WTC11 (cell line): ENCODE measurements at regions not wholly inside any gene's neighbourhood (a gene's known extent, or its start where the extent isn't known, plus 50 kb on each side); places are given as distances from the start of the nearest gene placed in this dataset.

Source experiments
- ATAC-seq: fragments of 200-7000 bp; cut with Tn5 transposase; 2 replicates; pipeline ENCODE4 v1.10.0; 2021; ENCODE audit warnings: mild to moderate bottlenecking, moderate library complexity
- CTCF ChIA-PET: fragments of 300-600 bp; sonication (Branson Sonifier 250); formaldehyde crosslinking; loops from one replicate; lab custom pipeline; 2021; ENCODE audit warnings: antibody characterized with exemption; lab: Charles Lee
- POLR2A ChIA-PET: fragments of 350-600 bp; sonication (Branson Sonifier 250); formaldehyde crosslinking; loops from one replicate; lab custom pipeline; 2021; ENCODE audit warnings: antibody characterized with exemption; lab: Charles Lee
- DNase-seq: peaks from one replicate; pipeline ENCODE4 v3.0.0; 2021; ENCODE audit warnings: low spot score
- H3K27ac Mint-ChIP-seq: 2 replicates; pipeline ENCODE4 v1.8.0; 2021; ENCODE audit warnings: mixed read lengths
- H3K27me3 Mint-ChIP-seq: 2 replicates; pipeline ENCODE4 v1.8.0; 2021; ENCODE audit warnings: low read depth, mild to moderate bottlenecking, moderate library complexity, mixed read lengths
- H3K36me3 Mint-ChIP-seq: 2 replicates; pipeline ENCODE4 v1.8.0; 2021; ENCODE audit warnings: mixed read lengths
- H3K4me1 Mint-ChIP-seq: 2 replicates; pipeline ENCODE4 v1.8.0; 2022; ENCODE audit warnings: mixed read lengths
- H3K4me3 Mint-ChIP-seq: 2 replicates; pipeline ENCODE4 v1.8.0; 2021; ENCODE audit warnings: mild to moderate bottlenecking, moderate library complexity, mixed read lengths
- H3K9me3 Mint-ChIP-seq: 2 replicates; pipeline ENCODE4 v1.8.0; 2021; ENCODE audit warnings: mixed read lengths
- CBFB ChIP-seq: sonication (generic); formaldehyde crosslinking; IDR thresholded peaks from 2 replicates; pipeline ENCODE4 v1.8.1; 2022; ENCODE audit warnings: mild to moderate bottlenecking, low read depth, missing genetic modification reagents
- CDX4 ChIP-seq: fragments of 250-450 bp; sonication (Bioruptor Pico); IDR thresholded peaks from 2 replicates; pipeline ENCODE4 v1.9.0; 2021; ENCODE audit warnings: moderate library complexity, mild to moderate bottlenecking, inconsistent platforms, borderline replicate concordance
- E2F5 ChIP-seq: sonication (generic); formaldehyde crosslinking; IDR thresholded peaks from 2 replicates; pipeline ENCODE4 v1.8.1; 2022; ENCODE audit warnings: mild to moderate bottlenecking, moderate library complexity, missing genetic modification reagents
- EMX1 ChIP-seq: fragments of 250-450 bp; sonication (Bioruptor Pico); IDR thresholded peaks from 2 replicates; pipeline ENCODE4 v1.8.0; 2021; ENCODE audit warnings: mild to moderate bottlenecking
- ETV6 ChIP-seq: sonication (generic); formaldehyde crosslinking; IDR thresholded peaks from 2 replicates; pipeline ENCODE4 v1.8.1; 2022; ENCODE audit warnings: mild to moderate bottlenecking, missing genetic modification reagents
- FOXJ3 ChIP-seq: sonication (generic); formaldehyde crosslinking; IDR thresholded peaks from 2 replicates; pipeline ENCODE4 v1.9.0; 2021; ENCODE audit warnings: missing genetic modification reagents, mild to moderate bottlenecking, borderline replicate concordance
- GABPB1 ChIP-seq: sonication (generic); formaldehyde crosslinking; IDR thresholded peaks from 2 replicates; pipeline ENCODE4 v1.8.1; 2023; ENCODE audit warnings: mild to moderate bottlenecking, missing genetic modification reagents
- IRF2 ChIP-seq: sonication (generic); formaldehyde crosslinking; IDR thresholded peaks from 2 replicates; pipeline ENCODE4 v1.8.0; 2022; ENCODE audit warnings: low read depth, missing genetic modification reagents, borderline replicate concordance
- JAZF1 ChIP-seq: fragments of 250-450 bp; sonication (Bioruptor Pico); IDR thresholded peaks from 2 replicates; pipeline ENCODE4 v1.9.0; 2021; ENCODE audit warnings: moderate library complexity, mild to moderate bottlenecking, inconsistent platforms
- NR3C1 ChIP-seq: sonication (generic); formaldehyde crosslinking; conservative IDR thresholded peaks from 2 replicates; pipeline ENCODE4 v1.8.1; 2023; ENCODE audit warnings: low read depth, mild to moderate bottlenecking, missing genetic modification reagents
- OVOL2 ChIP-seq: fragments of 250-450 bp; sonication (Bioruptor Pico); IDR thresholded peaks from 2 replicates; pipeline ENCODE4 v1.9.0; 2021; ENCODE audit warnings: mild to moderate bottlenecking, borderline replicate concordance
- PRRX2 ChIP-seq: fragments of 250-450 bp; sonication (Bioruptor Pico); IDR thresholded peaks from 2 replicates; pipeline ENCODE4 v1.8.0; 2021; ENCODE audit warnings: mild to moderate bottlenecking
- RORB ChIP-seq: fragments of 250-450 bp; sonication (Bioruptor Pico); IDR thresholded peaks from 2 replicates; pipeline ENCODE4 v1.9.0; 2021; ENCODE audit warnings: mild to moderate bottlenecking
- TEAD4 ChIP-seq: sonication (generic); formaldehyde crosslinking; IDR thresholded peaks from 2 replicates; pipeline ENCODE4 v1.8.0; 2022; ENCODE audit warnings: mild to moderate bottlenecking, missing genetic modification reagents
- ZNF232 ChIP-seq: sonication (generic); formaldehyde crosslinking; IDR thresholded peaks from 2 replicates; pipeline ENCODE4 v1.8.0; 2022; ENCODE audit warnings: mild to moderate bottlenecking, missing genetic modification reagents
- ZNF263 ChIP-seq: sonication (generic); formaldehyde crosslinking; IDR thresholded peaks from 2 replicates; pipeline ENCODE4 v1.8.1; 2022; ENCODE audit warnings: low read depth, mild to moderate bottlenecking, moderate library complexity, missing genetic modification reagents
- ZNF281 ChIP-seq: sonication (generic); formaldehyde crosslinking; IDR thresholded peaks from 2 replicates; pipeline ENCODE4 v1.8.0; 2023; ENCODE audit warnings: mild to moderate bottlenecking, missing genetic modification reagents
- ZNF317 ChIP-seq: sonication (generic); formaldehyde crosslinking; IDR thresholded peaks from 2 replicates; pipeline ENCODE4 v1.8.1; 2023; ENCODE audit warnings: low read depth, mild to moderate bottlenecking, moderate library complexity, missing genetic modification reagents, borderline replicate concordance
- ZNF416 ChIP-seq: fragments of 250-450 bp; sonication (Bioruptor Pico); IDR thresholded peaks from 2 replicates; pipeline ENCODE4 v1.9.0; 2021; ENCODE audit warnings: mild to moderate bottlenecking, inconsistent platforms
- TF ChIP-seq, protein P1 (sequence below): sonication (generic); formaldehyde crosslinking; conservative IDR thresholded peaks from 2 replicates; pipeline ENCODE4 v1.8.1; 2023; ENCODE audit warnings: mild to moderate bottlenecking, low read depth, missing genetic modification reagents, moderate library complexity
- TF ChIP-seq, protein P2 (sequence below): sonication (generic); formaldehyde crosslinking; conservative IDR thresholded peaks from 2 replicates; pipeline ENCODE4 v1.8.1; 2022; ENCODE audit warnings: mild to moderate bottlenecking, missing genetic modification reagents
- TF ChIP-seq, protein P3 (sequence below): sonication (generic); formaldehyde crosslinking; IDR thresholded peaks from 2 replicates; pipeline ENCODE4 v1.8.1; 2023; ENCODE audit warnings: mild to moderate bottlenecking, missing genetic modification reagents, moderate library complexity
- TF ChIP-seq, protein P4 (sequence below): sonication (generic); formaldehyde crosslinking; IDR thresholded peaks from 2 replicates; pipeline ENCODE4 v1.8.0; 2023; ENCODE audit warnings: missing genetic modification reagents

DNA sequence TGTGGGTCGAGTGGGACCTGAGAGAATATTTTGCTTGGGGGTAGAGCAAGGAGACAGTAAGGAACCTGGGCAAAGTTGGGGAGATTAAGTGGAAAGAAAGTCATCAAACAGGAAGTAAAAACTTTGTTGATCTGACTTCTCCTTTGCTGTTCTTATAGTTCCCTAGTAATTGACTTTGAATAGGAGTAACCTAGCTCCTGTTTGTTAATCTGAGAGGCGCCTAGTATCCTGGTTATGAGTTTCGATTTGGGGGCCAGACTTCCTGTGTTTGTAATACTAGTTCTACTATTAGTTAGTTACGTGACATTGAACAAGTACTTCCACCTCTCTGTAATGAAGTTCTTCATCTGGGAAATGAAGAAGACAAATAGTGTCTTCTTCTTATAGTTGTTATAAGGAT is 99.1 kb downstream of the ZNF365 start:
- no peak overlapping the region for H3K4me3 Mint-ChIP-seq
- H3K36me3 Mint-ChIP-seq, result no peaks in the 10 kb centered on the region
- no peaks in the 10 kb centered on the region for H3K27me3 Mint-ChIP-seq
- no peak overlapping the region for H3K27ac Mint-ChIP-seq
- no peak for DNase-seq
- ChIA-PET CTCF (no interaction called here), POLR2A (no interaction called here)
- TF ChIP-seq EMX1 (no peak), E2F5 (no peak), OVOL2 (CRISPR knock-in tag) (no peak), IRF2 (CRISPR knock-in tag) (no peak), FOXJ3 (no peak), NR3C1 (CRISPR knock-in tag) (no peak), ZNF416 (CRISPR knock-in tag) (no peak)
- TF ChIP-seq, protein P1, sequence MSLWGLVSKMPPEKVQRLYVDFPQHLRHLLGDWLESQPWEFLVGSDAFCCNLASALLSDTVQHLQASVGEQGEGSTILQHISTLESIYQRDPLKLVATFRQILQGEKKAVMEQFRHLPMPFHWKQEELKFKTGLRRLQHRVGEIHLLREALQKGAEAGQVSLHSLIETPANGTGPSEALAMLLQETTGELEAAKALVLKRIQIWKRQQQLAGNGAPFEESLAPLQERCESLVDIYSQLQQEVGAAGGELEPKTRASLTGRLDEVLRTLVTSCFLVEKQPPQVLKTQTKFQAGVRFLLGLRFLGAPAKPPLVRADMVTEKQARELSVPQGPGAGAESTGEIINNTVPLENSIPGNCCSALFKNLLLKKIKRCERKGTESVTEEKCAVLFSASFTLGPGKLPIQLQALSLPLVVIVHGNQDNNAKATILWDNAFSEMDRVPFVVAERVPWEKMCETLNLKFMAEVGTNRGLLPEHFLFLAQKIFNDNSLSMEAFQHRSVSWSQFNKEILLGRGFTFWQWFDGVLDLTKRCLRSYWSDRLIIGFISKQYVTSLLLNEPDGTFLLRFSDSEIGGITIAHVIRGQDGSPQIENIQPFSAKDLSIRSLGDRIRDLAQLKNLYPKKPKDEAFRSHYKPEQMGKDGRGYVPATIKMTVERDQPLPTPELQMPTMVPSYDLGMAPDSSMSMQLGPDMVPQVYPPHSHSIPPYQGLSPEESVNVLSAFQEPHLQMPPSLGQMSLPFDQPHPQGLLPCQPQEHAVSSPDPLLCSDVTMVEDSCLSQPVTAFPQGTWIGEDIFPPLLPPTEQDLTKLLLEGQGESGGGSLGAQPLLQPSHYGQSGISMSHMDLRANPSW (CRISPR knock-in tag), result no peak
- TF ChIP-seq, protein P2, sequence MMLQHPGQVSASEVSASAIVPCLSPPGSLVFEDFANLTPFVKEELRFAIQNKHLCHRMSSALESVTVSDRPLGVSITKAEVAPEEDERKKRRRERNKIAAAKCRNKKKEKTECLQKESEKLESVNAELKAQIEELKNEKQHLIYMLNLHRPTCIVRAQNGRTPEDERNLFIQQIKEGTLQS (CRISPR knock-in tag), result no peak
- TF ChIP-seq, protein P3, sequence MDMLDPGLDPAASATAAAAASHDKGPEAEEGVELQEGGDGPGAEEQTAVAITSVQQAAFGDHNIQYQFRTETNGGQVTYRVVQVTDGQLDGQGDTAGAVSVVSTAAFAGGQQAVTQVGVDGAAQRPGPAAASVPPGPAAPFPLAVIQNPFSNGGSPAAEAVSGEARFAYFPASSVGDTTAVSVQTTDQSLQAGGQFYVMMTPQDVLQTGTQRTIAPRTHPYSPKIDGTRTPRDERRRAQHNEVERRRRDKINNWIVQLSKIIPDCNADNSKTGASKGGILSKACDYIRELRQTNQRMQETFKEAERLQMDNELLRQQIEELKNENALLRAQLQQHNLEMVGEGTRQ, result no peak
- H3K9me3 Mint-ChIP-seq, result peaks cover 19% of the 10 kb centered on the region; the same call in 1 of the 2 replicates
- peaks cover 5% of the 10 kb centered on the region for H3K4me1 Mint-ChIP-seq
- no peak for ATAC-seq

DNA sequence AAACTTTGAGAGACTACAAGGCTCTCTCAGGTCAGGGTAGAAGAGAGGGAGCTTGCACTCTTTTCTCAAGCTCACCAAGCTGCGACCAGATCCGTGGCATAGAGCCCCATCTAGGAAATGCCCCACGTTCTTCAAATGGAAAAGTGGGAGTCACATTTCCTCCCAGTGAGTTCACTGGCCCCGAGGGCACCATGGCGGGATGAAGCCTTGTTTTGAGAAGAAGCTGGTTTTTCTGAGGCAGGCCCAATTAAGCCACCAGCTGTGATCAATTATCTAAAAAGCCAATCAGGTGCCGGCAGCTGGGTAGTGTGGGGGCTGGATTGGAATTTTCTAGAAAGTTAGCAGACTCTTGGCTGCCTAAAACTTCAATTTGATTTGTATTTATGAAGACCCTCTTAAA is 101.4 kb downstream of the ZNF365 start:
- Mint-ChIP-seq H3K36me3 (no peaks in the 10 kb centered on the region), H3K4me1 (no peaks in the 10 kb centered on the region), H3K4me3 (no peak overlapping the region), H3K27me3 (no peaks in the 10 kb centered on the region; the same call in 1 of the 2 replicates), H3K9me3 (peaks cover 19% of the 10 kb centered on the region; the same call in 1 of the 2 replicates), H3K27ac (no peak overlapping the region)
- ATAC-seq (no peak), DNase-seq (no peak)
- POLR2A ChIA-PET, result no interaction called here
- CTCF ChIA-PET, result no interaction called here
- TF ChIP-seq JAZF1 (CRISPR knock-in tag) (no peak), ZNF263 (CRISPR knock-in tag) (no peak), TEAD4 (CRISPR knock-in tag) (no peak), IRF2 (CRISPR knock-in tag) (no peak), RORB (CRISPR knock-in tag) (no peak), ZNF317 (CRISPR knock-in tag) (no peak), CBFB (CRISPR knock-in tag) (no peak), ZNF232 (CRISPR knock-in tag) (no peak), GABPB1 (CRISPR knock-in tag) (no peak), CDX4 (CRISPR knock-in tag) (no peak), ZNF281 (no peak), ETV6 (CRISPR knock-in tag) (no peak), PRRX2 (CRISPR knock-in tag) (no peak)
- TF ChIP-seq, protein P2 (CRISPR knock-in tag), result no peak
- TF ChIP-seq, protein P4, sequence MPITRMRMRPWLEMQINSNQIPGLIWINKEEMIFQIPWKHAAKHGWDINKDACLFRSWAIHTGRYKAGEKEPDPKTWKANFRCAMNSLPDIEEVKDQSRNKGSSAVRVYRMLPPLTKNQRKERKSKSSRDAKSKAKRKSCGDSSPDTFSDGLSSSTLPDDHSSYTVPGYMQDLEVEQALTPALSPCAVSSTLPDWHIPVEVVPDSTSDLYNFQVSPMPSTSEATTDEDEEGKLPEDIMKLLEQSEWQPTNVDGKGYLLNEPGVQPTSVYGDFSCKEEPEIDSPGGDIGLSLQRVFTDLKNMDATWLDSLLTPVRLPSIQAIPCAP (CRISPR knock-in tag), result no peak
